ENCODE measurements at regions not wholly inside any gene's neighbourhood (a gene's known extent, or its start where the extent isn't known, plus 50 kb on each side); places are given as distances from the start of the nearest gene placed in this dataset.

DNA sequence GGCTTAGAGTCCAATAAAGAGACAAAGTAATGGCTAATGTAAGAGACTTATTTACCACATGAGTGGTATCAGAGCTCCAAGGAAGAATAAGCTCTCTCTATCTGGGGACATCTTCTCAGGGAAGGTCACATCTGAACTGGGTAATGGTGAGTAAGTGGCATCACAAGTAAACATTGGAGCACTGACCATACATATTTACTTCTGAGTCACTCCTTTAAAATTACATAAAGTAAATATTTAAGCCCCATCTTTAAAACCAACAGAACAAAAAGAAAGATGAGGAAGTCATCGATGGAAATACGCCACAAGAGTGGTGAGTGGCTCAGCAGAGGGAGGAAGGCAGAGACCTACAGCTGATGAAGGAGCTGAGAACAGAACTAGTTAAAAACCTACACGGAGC lies 159.9 kb downstream of the DUSP6 start:
- TF ChIP-seq, protein P1, sequence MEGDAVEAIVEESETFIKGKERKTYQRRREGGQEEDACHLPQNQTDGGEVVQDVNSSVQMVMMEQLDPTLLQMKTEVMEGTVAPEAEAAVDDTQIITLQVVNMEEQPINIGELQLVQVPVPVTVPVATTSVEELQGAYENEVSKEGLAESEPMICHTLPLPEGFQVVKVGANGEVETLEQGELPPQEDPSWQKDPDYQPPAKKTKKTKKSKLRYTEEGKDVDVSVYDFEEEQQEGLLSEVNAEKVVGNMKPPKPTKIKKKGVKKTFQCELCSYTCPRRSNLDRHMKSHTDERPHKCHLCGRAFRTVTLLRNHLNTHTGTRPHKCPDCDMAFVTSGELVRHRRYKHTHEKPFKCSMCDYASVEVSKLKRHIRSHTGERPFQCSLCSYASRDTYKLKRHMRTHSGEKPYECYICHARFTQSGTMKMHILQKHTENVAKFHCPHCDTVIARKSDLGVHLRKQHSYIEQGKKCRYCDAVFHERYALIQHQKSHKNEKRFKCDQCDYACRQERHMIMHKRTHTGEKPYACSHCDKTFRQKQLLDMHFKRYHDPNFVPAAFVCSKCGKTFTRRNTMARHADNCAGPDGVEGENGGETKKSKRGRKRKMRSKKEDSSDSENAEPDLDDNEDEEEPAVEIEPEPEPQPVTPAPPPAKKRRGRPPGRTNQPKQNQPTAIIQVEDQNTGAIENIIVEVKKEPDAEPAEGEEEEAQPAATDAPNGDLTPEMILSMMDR (IDR thresholded peaks at IDR 0.05) = no peak
- TF ChIP-seq POLR2A (IDR thresholded peaks at IDR 0.05) = no peak
